Right lobe of liver (tissue), 6 donors: ENCODE measurements at regions not wholly inside any gene's neighbourhood (a gene's known extent, or its start where the extent isn't known, plus 50 kb on each side); places are given as distances from the start of the nearest gene placed in this dataset.

Experiments used
- ATAC-seq, 4 donors: fragments of 200-7000 bp; cut with Tn5 transposase; one replicate each; pipeline ENCODE4 v1.9.1; 2020; ENCODE audit warnings: mild to moderate bottlenecking in 4 of 4, moderate library complexity in 4 of 4
- DNase-seq, 3 donors: peaks; one replicate each; pipeline ENCODE4 v3.0.0-alpha.2; 2020
- H3K27ac ChIP-seq, 3 donors: fragments of 200-600 bp; one replicate each; pipeline ENCODE4 v1.8.0; 2022
- H3K27me3 ChIP-seq, 2 donors: fragments of 200-600 bp; one replicate each; pipeline ENCODE4 v1.8.0; 2022
- H3K36me3 ChIP-seq, 4 donors: fragments of 200-600 bp; sonication (generic) in 1 of 4; one replicate each; pipeline versions ENCODE4 v1.5.1 to v1.8.0; 2017 to 2022; ENCODE audit warnings: control low read depth in 1 of 4
- H3K4me1 ChIP-seq, 4 donors: fragments of 200-600 bp; sonication (generic) in 1 of 4; one replicate each; pipeline versions ENCODE4 v1.5.1 to v1.8.0; 2017 to 2022; ENCODE audit warnings: control low read depth in 1 of 4
- H3K4me3 ChIP-seq, 3 donors: fragments of 200-600 bp; one replicate each; pipeline ENCODE4 v1.8.0; 2022
- H3K9me3 ChIP-seq, 4 donors: fragments of 200-600 bp; sonication (generic) in 1 of 4; one replicate each; pipeline versions ENCODE4 v1.5.1 to v1.8.0; 2017 to 2022; ENCODE audit warnings: control low read depth in 1 of 4
- POLR2A ChIP-seq: fragments of 450-650 bp; IDR thresholded peaks from one replicate; pipeline ENCODE4 v1.6.1; 2017; ENCODE audit warnings: antibody characterized with exemption, mild to moderate bottlenecking
- WGBS: methylation state at CpG from one replicate; pipeline ENCODE4 v1.1.6; 2018; ENCODE audit warnings: low coverage, low lambda C conversion rate; ENCODE audit not compliant: insufficient coverage; ENCODE audit errors: missing lambda C conversion rate; 5-methylcytosine and 5-hydroxymethylcytosine counted together
- intact Hi-C, 2 donors: fragments of 100-400 bp; cut with DNase I; formaldehyde crosslinking; loops; one replicate each; pipeline versions ENCODE4 v1.11.2 to v1.14.1; 2022
- TF ChIP-seq, protein P1 (sequence below), 4 donors: fragments of 200-600 bp in 3 of 4; fragments of 450-650 bp in 1 of 4; IDR thresholded peaks; one replicate each; pipeline versions ENCODE4 v1.5.1 to v1.8.0; 2016 to 2022; ENCODE audit warnings: antibody characterized with exemption in 4 of 4, mild to moderate bottlenecking in 2 of 4
- donor health status: DM: no; HTN: yes; CAD: no.
- donor health status: DM: no; HTN: no; CAD: no.
- donor health status: DM: no; HTN: no; CAD: no.
- donor health status: DM: no; HTN: yes; CAD: no.
- donor health status: DM: no; HTN: yes; CAD: no.

DNA sequence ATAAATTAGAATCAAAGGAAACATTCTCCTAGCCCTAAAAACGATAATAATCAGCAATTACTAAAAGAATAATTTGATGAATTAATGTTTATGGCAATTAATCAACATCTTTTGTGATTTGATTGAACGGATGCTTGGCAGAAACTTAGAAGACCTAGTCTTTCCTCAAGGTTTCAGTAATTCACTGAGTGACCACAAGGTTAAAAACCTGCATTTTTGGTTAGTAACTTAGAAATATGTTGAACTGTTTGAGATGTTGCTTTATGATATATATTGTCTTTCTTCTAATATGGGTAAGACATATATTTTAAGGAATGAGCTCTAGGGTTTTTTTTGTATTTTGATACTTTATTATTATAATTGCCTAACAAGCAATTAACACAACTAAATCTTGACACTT lies 793.0 kb upstream of the NDST4 start:
- H3K9me3 ChIP-seq, result no peaks in the 10 kb centered on the region
- H3K4me3 ChIP-seq, result no peak overlapping the region
- DNase-seq, result no peak
- intact Hi-C loops, result no loop called here
- ATAC-seq, result no peak
- no peaks in the 10 kb centered on the region for H3K27me3 ChIP-seq
- whole genome bisulfite sequencing, result 34% methylated on average over 2 of the region's 2 CpGs
- no peak overlapping the region for H3K27ac ChIP-seq
- TF ChIP-seq, protein P1, sequence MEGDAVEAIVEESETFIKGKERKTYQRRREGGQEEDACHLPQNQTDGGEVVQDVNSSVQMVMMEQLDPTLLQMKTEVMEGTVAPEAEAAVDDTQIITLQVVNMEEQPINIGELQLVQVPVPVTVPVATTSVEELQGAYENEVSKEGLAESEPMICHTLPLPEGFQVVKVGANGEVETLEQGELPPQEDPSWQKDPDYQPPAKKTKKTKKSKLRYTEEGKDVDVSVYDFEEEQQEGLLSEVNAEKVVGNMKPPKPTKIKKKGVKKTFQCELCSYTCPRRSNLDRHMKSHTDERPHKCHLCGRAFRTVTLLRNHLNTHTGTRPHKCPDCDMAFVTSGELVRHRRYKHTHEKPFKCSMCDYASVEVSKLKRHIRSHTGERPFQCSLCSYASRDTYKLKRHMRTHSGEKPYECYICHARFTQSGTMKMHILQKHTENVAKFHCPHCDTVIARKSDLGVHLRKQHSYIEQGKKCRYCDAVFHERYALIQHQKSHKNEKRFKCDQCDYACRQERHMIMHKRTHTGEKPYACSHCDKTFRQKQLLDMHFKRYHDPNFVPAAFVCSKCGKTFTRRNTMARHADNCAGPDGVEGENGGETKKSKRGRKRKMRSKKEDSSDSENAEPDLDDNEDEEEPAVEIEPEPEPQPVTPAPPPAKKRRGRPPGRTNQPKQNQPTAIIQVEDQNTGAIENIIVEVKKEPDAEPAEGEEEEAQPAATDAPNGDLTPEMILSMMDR (IDR thresholded peaks at IDR 0.05), result no peak
- no peak for TF ChIP-seq POLR2A
- H3K4me1 ChIP-seq, result no peaks in the 10 kb centered on the region
- no peaks in the 10 kb centered on the region for H3K36me3 ChIP-seq

DNA sequence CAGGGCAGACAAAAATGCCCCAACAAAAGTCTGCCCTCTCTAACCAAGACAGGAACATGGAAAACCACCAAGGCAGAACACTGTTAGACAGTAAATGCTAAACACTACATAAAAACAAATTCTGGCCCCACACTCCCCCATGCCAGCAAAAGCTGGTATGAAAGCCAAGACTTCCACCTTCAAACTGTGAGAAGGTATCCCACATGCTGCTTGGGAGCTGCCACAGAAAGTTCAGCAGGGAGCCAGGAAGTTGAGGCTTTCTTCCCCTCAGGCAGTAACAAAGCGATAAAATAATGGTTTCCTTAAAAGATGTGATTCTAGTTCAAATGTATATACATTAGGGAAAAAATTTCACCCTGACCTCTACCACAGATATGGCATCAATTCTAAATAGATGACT lies 770.4 kb upstream of the NDST4 start:
- DNase-seq, result no peak
- H3K4me3 ChIP-seq, result no peak overlapping the region
- no peaks in the 10 kb centered on the region for H3K36me3 ChIP-seq
- no peak overlapping the region for H3K27ac ChIP-seq
- no peaks in the 10 kb centered on the region for H3K9me3 ChIP-seq
- no peaks in the 10 kb centered on the region for H3K4me1 ChIP-seq
- WGBS, result no CpG with 5 or more reads among the region's 1 CpG
- TF ChIP-seq, protein P1 (IDR thresholded peaks at IDR 0.05), result no peak
- no peak for TF ChIP-seq POLR2A
- no peak for ATAC-seq
- intact Hi-C loops, result no loop called here
- H3K27me3 ChIP-seq, result peaks cover 0 to 4% of the 10 kb centered on the region in 2 donors

DNA sequence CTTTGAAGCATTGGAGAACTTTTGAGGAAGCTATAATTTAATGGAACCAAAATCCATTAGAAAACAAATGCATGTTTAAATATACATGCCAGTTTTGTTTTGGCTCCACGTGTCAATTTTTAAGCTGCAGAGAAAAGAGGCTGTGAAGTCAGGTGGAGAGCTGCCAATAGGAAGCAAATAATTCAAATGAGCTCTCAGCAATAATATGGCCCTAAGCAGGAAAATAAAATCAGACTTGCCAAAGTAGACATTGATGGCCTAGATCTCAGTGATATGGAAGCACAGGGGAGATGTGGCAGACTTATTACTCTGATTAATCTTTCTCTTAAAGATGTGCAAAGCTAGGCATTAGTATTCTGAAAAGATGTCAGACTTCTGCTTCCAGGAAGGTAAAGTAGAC lies 769.8 kb upstream of the NDST4 start:
- WGBS, result 26% methylated on average over 1 of the region's 1 CpG
- Histone ChIP-seq H3K36me3 (no peaks in the 10 kb centered on the region), H3K9me3 (no peaks in the 10 kb centered on the region)

DNA sequence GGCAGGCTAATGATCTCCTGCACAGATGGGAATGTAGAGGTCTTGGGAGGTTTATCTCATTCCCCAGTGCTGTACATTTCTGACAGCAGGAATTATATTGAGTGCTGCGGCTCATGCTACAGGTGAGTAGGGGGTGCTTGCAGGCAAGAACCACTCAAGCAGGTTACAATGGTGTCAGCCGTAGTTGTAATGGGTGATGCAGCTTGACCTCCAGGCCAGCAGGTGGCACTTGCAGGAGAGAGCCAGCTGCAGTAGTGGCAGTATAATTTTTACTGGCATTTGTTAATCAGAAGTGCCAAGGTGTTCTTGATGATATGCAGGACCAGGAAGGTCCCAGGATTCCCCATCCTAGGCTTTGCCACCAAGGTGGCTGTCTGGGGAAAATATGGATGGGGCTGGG lies 759.6 kb upstream of the NDST4 start:
- H3K4me3 ChIP-seq, result no peak overlapping the region
- intact Hi-C loops, result no loop called here
- H3K9me3 ChIP-seq, result no peaks in the 10 kb centered on the region
- H3K27ac ChIP-seq, result no peak overlapping the region
- WGBS, result no CpG with 5 or more reads among the region's 2 CpGs
- TF ChIP-seq, protein P1 (IDR thresholded peaks at IDR 0.05), result no peak
- no peak for TF ChIP-seq POLR2A
- no peak for DNase-seq
- H3K4me1 ChIP-seq, result no peaks in the 10 kb centered on the region
- H3K27me3 ChIP-seq, result no peaks in the 10 kb centered on the region
- H3K36me3 ChIP-seq, result no peaks in the 10 kb centered on the region
- no peak for ATAC-seq

More for the DNA sequence above, 769.8 kb upstream of the NDST4 start:
- Histone ChIP-seq H3K27ac (no peak overlapping the region), H3K4me1 (no peaks in the 10 kb centered on the region), H3K27me3 (peaks cover 0 to 4% of the 10 kb centered on the region in 2 donors), H3K4me3 (no peak overlapping the region)
- ATAC-seq (no peak), DNase-seq (no peak)
- intact Hi-C loops, result no loop called here
- TF ChIP-seq, protein P1 (IDR thresholded peaks at IDR 0.05), result no peak
- TF ChIP-seq POLR2A, result no peak

DNA sequence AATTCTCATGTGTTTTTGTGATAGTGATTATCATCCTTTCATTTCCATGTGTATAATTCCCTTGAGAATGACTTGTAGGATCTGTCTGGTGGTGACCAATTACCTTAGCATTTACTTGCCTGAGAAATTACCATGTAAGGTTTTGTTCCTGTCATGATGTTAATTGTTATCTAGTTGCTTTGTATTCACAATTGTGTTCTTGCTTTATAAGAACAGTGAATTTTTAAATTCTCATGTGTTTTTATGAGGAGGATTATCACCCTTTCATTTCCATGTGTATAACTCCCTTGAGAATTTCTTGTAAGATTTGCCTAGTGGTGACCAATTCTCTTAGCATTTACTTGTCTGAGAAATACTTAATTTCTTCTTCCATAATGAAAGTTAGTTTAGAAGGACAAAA lies 758.2 kb upstream of the NDST4 start:
- DNase-seq, result no peak
- intact Hi-C loops, result no loop called here
- H3K27ac ChIP-seq, result no peak overlapping the region
- TF ChIP-seq POLR2A, result no peak
- TF ChIP-seq, protein P1 (IDR thresholded peaks at IDR 0.05), result no peak
- ATAC-seq, result no peak
- H3K4me1 ChIP-seq, result no peaks in the 10 kb centered on the region
- no peaks in the 10 kb centered on the region for H3K27me3 ChIP-seq
- H3K4me3 ChIP-seq, result no peak overlapping the region
- H3K36me3 ChIP-seq, result no peaks in the 10 kb centered on the region
- no peaks in the 10 kb centered on the region for H3K9me3 ChIP-seq
